OCI-LY1 (cell line): ENCODE measurements at regions not wholly inside any gene's neighbourhood (a gene's known extent, or its start where the extent isn't known, plus 50 kb on each side); places are given as distances from the start of the nearest gene placed in this dataset.

Experiments used
- H2AFZ ChIP-seq: fragments of 200-600 bp; sonication (generic), shearing (Covaris generic); 2 replicates; pipeline ENCODE4 v1.6.0; 2014; ENCODE audit warnings: antibody characterized with exemption, mild to moderate bottlenecking, low read length
- H3F3A ChIP-seq: fragments of 200-600 bp; sonication (generic), shearing (Covaris generic); 2 replicates; pipeline ENCODE4 v1.6.0; 2014; ENCODE audit warnings: mild to moderate bottlenecking, antibody characterized with exemption, low read length, moderate library complexity; ENCODE audit not compliant: insufficient read depth
- H3K27ac ChIP-seq: fragments of 200-600 bp; sonication (generic); 2 replicates; pipeline ENCODE4 v1.5.1; 2014; ENCODE audit warnings: low read length, mixed run types, mild to moderate bottlenecking, low read depth; ENCODE audit not compliant: poor library complexity, severe bottlenecking
- H3K27me3 ChIP-seq: fragments of 200-600 bp; sonication (generic); 2 replicates; pipeline ENCODE4 v1.6.0; 2014; ENCODE audit warnings: antibody characterized with exemption, mild to moderate bottlenecking, low read length, moderate library complexity; ENCODE audit not compliant: insufficient read depth
- H3K36me3 ChIP-seq: fragments of 200-600 bp; sonication (generic); 2 replicates; pipeline ENCODE4 v1.6.1; 2014; ENCODE audit warnings: mild to moderate bottlenecking, antibody characterized with exemption, low read length, moderate library complexity, mixed read lengths; ENCODE audit not compliant: insufficient read depth
- H3K4me1 ChIP-seq: fragments of 200-600 bp; sonication (generic); 2 replicates; pipeline ENCODE4 v1.5.1; 2014; ENCODE audit warnings: mild to moderate bottlenecking, low read length, moderate library complexity; ENCODE audit not compliant: insufficient read depth, severe bottlenecking
- H3K4me2 ChIP-seq: fragments of 200-600 bp; sonication (generic), shearing (Covaris generic); 2 replicates; pipeline ENCODE4 v1.6.1; 2014; ENCODE audit warnings: low read length
- H3K4me3 ChIP-seq: fragments of 200-600 bp; sonication (generic); 2 replicates; pipeline ENCODE4 v1.5.1; 2014; ENCODE audit warnings: low read length, low read depth, mild to moderate bottlenecking, mixed read lengths; ENCODE audit not compliant: poor library complexity, severe bottlenecking
- H3K79me2 ChIP-seq: fragments of 200-600 bp; shearing (Covaris generic); 2 replicates; pipeline ENCODE4 v1.6.1; 2016; ENCODE audit warnings: mixed run types, low read length, mixed read lengths; ENCODE audit not compliant: insufficient read depth
- H3K9ac ChIP-seq: fragments of 200-600 bp; sonication (generic), shearing (Covaris generic); 2 replicates; pipeline ENCODE4 v1.6.1; 2014; ENCODE audit warnings: mild to moderate bottlenecking, low read length, mixed read lengths
- H3K9me2 ChIP-seq: fragments of 200-600 bp; sonication (generic), shearing (Covaris generic); 2 replicates; pipeline ENCODE4 v1.6.1; 2014; ENCODE audit warnings: low read depth, mild to moderate bottlenecking, low read length, mixed read lengths
- H3K9me3 ChIP-seq: fragments of 200-600 bp; shearing (Covaris generic); 2 replicates; pipeline ENCODE4 v1.6.1; 2014; ENCODE audit warnings: low read length, mixed read lengths
- H4K20me1 ChIP-seq: fragments of 200-600 bp; sonication (generic), shearing (Covaris generic); 2 replicates; pipeline ENCODE4 v1.6.0; 2016; ENCODE audit warnings: mild to moderate bottlenecking, low read length; ENCODE audit not compliant: insufficient read depth
- EZH2 ChIP-seq: fragments of 200-600 bp; sonication (generic), shearing (Covaris generic); IDR thresholded peaks from 2 replicates; pipeline ENCODE4 v1.8.0; 2017; ENCODE audit warnings: borderline replicate concordance, mixed run types, mild to moderate bottlenecking, antibody characterized with exemption, low read length, moderate library complexity, mixed read lengths
- TF ChIP-seq, protein P1 (sequence below): fragments of 200-600 bp; sonication (generic), shearing (Covaris generic); IDR thresholded peaks from 2 replicates; pipeline ENCODE4 v1.5.1; 2017; ENCODE audit warnings: mild to moderate bottlenecking, antibody characterized with exemption, low read length, moderate library complexity, mixed read lengths

DNA sequence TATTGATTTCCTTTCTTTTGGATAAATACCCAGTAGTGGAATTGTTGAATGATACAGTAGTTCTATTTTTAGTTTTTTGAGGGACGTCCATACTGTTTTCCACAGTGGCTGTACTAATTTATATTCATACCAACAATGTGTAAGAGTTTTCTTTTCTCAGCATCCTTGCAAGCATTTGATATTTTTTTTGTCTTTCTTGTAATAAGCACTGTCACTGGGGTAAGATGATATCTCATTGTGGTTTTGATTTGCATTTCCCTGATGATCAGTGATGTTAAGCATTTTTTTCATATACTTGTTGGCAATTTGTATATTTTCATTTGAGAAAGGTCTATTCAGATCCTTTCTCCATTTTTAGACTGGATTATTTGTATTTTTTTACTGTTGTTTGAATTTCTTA is 308.7 kb downstream of the PTEN start:
- Histone ChIP-seq H3F3A (no peaks in the 10 kb centered on the region), H3K4me1 (no peaks in the 10 kb centered on the region), H3K9me2 (no peaks in the 10 kb centered on the region), H3K36me3 (peaks cover 80% of the 10 kb centered on the region), H3K4me3 (no peak overlapping the region), H3K9ac (no peak overlapping the region), H4K20me1 (no peaks in the 10 kb centered on the region), H3K79me2 (peaks cover 20% of the 10 kb centered on the region), H2AFZ (no peak overlapping the region), H3K4me2 (no peak overlapping the region), H3K27ac (no peak overlapping the region), H3K9me3 (no peaks in the 10 kb centered on the region), H3K27me3 (no peaks in the 10 kb centered on the region)
- TF ChIP-seq EZH2, result no peak
- TF ChIP-seq, protein P1, sequence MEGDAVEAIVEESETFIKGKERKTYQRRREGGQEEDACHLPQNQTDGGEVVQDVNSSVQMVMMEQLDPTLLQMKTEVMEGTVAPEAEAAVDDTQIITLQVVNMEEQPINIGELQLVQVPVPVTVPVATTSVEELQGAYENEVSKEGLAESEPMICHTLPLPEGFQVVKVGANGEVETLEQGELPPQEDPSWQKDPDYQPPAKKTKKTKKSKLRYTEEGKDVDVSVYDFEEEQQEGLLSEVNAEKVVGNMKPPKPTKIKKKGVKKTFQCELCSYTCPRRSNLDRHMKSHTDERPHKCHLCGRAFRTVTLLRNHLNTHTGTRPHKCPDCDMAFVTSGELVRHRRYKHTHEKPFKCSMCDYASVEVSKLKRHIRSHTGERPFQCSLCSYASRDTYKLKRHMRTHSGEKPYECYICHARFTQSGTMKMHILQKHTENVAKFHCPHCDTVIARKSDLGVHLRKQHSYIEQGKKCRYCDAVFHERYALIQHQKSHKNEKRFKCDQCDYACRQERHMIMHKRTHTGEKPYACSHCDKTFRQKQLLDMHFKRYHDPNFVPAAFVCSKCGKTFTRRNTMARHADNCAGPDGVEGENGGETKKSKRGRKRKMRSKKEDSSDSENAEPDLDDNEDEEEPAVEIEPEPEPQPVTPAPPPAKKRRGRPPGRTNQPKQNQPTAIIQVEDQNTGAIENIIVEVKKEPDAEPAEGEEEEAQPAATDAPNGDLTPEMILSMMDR, result no peak

- peaks cover 29% of the 10 kb centered on the region for H3K79me2 ChIP-seq
- H3K4me3 ChIP-seq, result no peak overlapping the region
Observed at GRCh38 chr10:88174391-88174790, 311.0 kb downstream of the PTEN start.

GRCh38 chr10:88178758-88179157 is 315.3 kb downstream of the PTEN start:
- Histone ChIP-seq H3K4me2 (no peak overlapping the region), H3K4me3 (no peak overlapping the region), H2AFZ (no peak overlapping the region), H3K36me3 (peaks cover 71% of the 10 kb centered on the region), H3K9ac (no peak overlapping the region), H3K9me2 (no peaks in the 10 kb centered on the region), H3K27me3 (no peaks in the 10 kb centered on the region), H3F3A (no peaks in the 10 kb centered on the region), H4K20me1 (no peaks in the 10 kb centered on the region), H3K27ac (no peak overlapping the region), H3K79me2 (peaks cover 29% of the 10 kb centered on the region), H3K4me1 (no peaks in the 10 kb centered on the region), H3K9me3 (no peaks in the 10 kb centered on the region)
- no peak for TF ChIP-seq EZH2
- TF ChIP-seq, protein P1, result no peak

More at GRCh38 chr10:88174391-88174790, 311.0 kb downstream of the PTEN start:
- H3F3A ChIP-seq, result no peaks in the 10 kb centered on the region
- TF ChIP-seq, protein P1, result no peak
- no peak for TF ChIP-seq EZH2
- no peaks in the 10 kb centered on the region for H3K9me2 ChIP-seq
- no peak overlapping the region for H2AFZ ChIP-seq
- no peaks in the 10 kb centered on the region for H3K4me1 ChIP-seq
- no peaks in the 10 kb centered on the region for H3K27me3 ChIP-seq
- H3K27ac ChIP-seq, result no peak overlapping the region
- no peak overlapping the region for H3K9ac ChIP-seq
- no peak overlapping the region for H3K4me2 ChIP-seq
- H4K20me1 ChIP-seq, result no peaks in the 10 kb centered on the region
- peaks cover 80% of the 10 kb centered on the region for H3K36me3 ChIP-seq
- no peaks in the 10 kb centered on the region for H3K9me3 ChIP-seq
